K562 (cell line): ENCODE measurements at regions not wholly inside any gene's neighbourhood (a gene's known extent, or its start where the extent isn't known, plus 50 kb on each side); places are given as distances from the start of the nearest gene placed in this dataset.

ENCODE experiments used
- ATAC-seq: fragments of 200-7000 bp; cut with Tn5 transposase; 3 replicates; pipeline ENCODE4 v1.9.1; 2020; ENCODE audit warnings: moderate library complexity
- BruUV-seq: library from RNA; stranded (reverse); fragments of 400-500 nt; replicated peaks from 2 replicates; lab custom pipeline; 2021; lab: Mats Ljungman, UMichigan
- CTCF ChIA-PET: fragments of 300-600 bp; formaldehyde crosslinking; extraction: SDS; loops from one replicate; lab custom pipeline; 2021; ENCODE audit warnings: low intra/inter-chr PET ratio; lab: Yijun Ruan, JAX
- POLR2A ChIA-PET: fragments of 300-600, 350-650 bp; sonication (Branson Sonifier 250); formaldehyde crosslinking; extraction: SDS; loops from one replicate; lab custom pipeline; 2021; ENCODE audit warnings: antibody characterized with exemption, inconsistent platforms; lab: Yijun Ruan, JAX
- DNase-seq, 4 experiments: peaks; one replicate each; pipeline versions ENCODE4 v3.0.0 to v3.0.0-alpha.2; 2011 to 2018; ENCODE audit warnings: low spot score in 3 of 4, mixed read lengths in 3 of 4; ENCODE audit errors: extremely low read depth in 1 of 4
- FAIRE-seq: peaks from 2 replicates; lab custom pipeline; 2011; peaks lifted over from hg19 to GRCh38; lab: Jason Lieb, UNC
- H2AFZ ChIP-seq: 2 replicates; pipeline ENCODE4 v1.6.0; 2011; ENCODE audit warnings: low read depth, low read length, control low read depth, inconsistent platforms
- H3K27ac ChIP-seq: fragments of 200-600 bp; 3 replicates; pipeline ENCODE4 v1.8.0; 2011; ENCODE audit warnings: low read depth, mild to moderate bottlenecking, control low read depth, inconsistent platforms, low read length, moderate library complexity, mixed read lengths; ENCODE audit errors: extremely low read depth
- H3K27me3 ChIP-seq, 2 experiments: fragments of 300-600 bp in 1 of 2; 2 replicates in 1 of 2; 3 replicates in 1 of 2; pipeline versions ENCODE4 v1.6.0 to v1.8.0; 2011; ENCODE audit warnings: inconsistent platforms in 2 of 2, low read length in 2 of 2, mild to moderate bottlenecking in 1 of 2, mixed read lengths in 1 of 2, moderate library complexity in 1 of 2; ENCODE audit not compliant: control insufficient read depth in 2 of 2, insufficient read depth in 2 of 2
- H3K36me3 ChIP-seq: fragments of 300-600 bp; 3 replicates; pipeline ENCODE4 v1.8.0; 2011; ENCODE audit warnings: mild to moderate bottlenecking, low read length, inconsistent platforms; ENCODE audit not compliant: control insufficient read depth, insufficient read depth
- H3K4me1 ChIP-seq, 2 experiments: fragments of 200-600 bp in 1 of 2; replicated peaks in 1 of 2; 2 replicates in 1 of 2; 3 replicates in 1 of 2; pipeline versions ENCODE4 v1.5.1 to v1.8.0; 2011; ENCODE audit warnings: inconsistent platforms in 2 of 2, low read length in 2 of 2, mild to moderate bottlenecking in 1 of 2, mixed read lengths in 1 of 2, moderate library complexity in 1 of 2; ENCODE audit not compliant: control insufficient read depth in 2 of 2, insufficient read depth in 2 of 2
- H3K4me2 ChIP-seq: 2 replicates; pipeline ENCODE4 v1.6.1; 2011; ENCODE audit warnings: low read length, control low read depth, inconsistent platforms, mixed read lengths; ENCODE audit not compliant: insufficient read depth
- H3K4me3 ChIP-seq: fragments of 200-600 bp; sonication (generic), shearing (Covaris generic); 2 replicates; pipeline ENCODE4 v1.5.1; 2016; ENCODE audit warnings: control low read depth, inconsistent platforms
- H3K79me2 ChIP-seq: fragments of 200-600 bp; 3 replicates; pipeline ENCODE4 v1.8.0; 2011; ENCODE audit warnings: low read length, inconsistent platforms; ENCODE audit not compliant: control insufficient read depth, insufficient read depth
- H3K9ac ChIP-seq, 2 experiments: 2 replicates each; pipeline versions ENCODE4 v1.6.0 to v1.6.1; 2011; ENCODE audit warnings: low read depth in 2 of 2, low read length in 2 of 2, control low read depth in 1 of 2, inconsistent platforms in 1 of 2, mild to moderate bottlenecking in 1 of 2, mixed read lengths in 1 of 2; ENCODE audit not compliant: insufficient read depth in 1 of 2
- H3K9me1 ChIP-seq: one replicate; pipeline ENCODE4 v1.6.0; 2011; ENCODE audit warnings: inconsistent platforms, mild to moderate bottlenecking, low read length, moderate library complexity; ENCODE audit not compliant: control insufficient read depth, insufficient read depth
- H3K9me3 ChIP-seq: replicated peaks from 2 replicates; pipeline ENCODE4 v1.5.1; 2011; ENCODE audit warnings: low read depth, low read length, inconsistent platforms; ENCODE audit not compliant: control insufficient read depth, insufficient read depth
- H4K20me1 ChIP-seq: replicated peaks from 2 replicates; pipeline ENCODE4 v1.6.1; 2011; ENCODE audit warnings: low read length, inconsistent platforms, mixed read lengths; ENCODE audit not compliant: control insufficient read depth, insufficient read depth
- CAMTA2 ChIP-seq: fragments of 250-450 bp; sonication (Bioruptor Pico); conservative IDR thresholded peaks from 2 replicates; pipeline ENCODE4 v1.5.1; 2022
- MCM5 ChIP-seq: fragments of 450-650 bp; IDR thresholded peaks from 2 replicates; pipeline ENCODE4 v1.6.1; 2016; ENCODE audit warnings: low read depth
- NR2C1 ChIP-seq, 2 experiments: fragments of 450-650 bp; IDR thresholded peaks; 2 replicates each; pipeline ENCODE4 v1.6.1; 2017; ENCODE audit warnings: mild to moderate bottlenecking in 2 of 2, antibody characterized with exemption in 1 of 2, inconsistent platforms in 1 of 2, missing compliant biosample characterization in 1 of 2, missing genetic modification characterization in 1 of 2
- SNIP1 ChIP-seq: fragments of 450-650 bp; IDR thresholded peaks from 2 replicates; pipeline ENCODE4 v1.7.1; 2017; ENCODE audit warnings: low read depth, mild to moderate bottlenecking
- TCF3 ChIP-seq: sonication (generic); formaldehyde crosslinking; IDR thresholded peaks from 2 replicates; pipeline ENCODE4 v1.4.0; 2020; ENCODE audit warnings: mild to moderate bottlenecking, missing genetic modification reagents
- ZNF174 ChIP-seq: fragments of 250-450 bp; sonication (Bioruptor Pico); IDR thresholded peaks from 2 replicates; pipeline ENCODE4 v1.4.0; 2020; ENCODE audit warnings: mild to moderate bottlenecking
- WGBS: fragments of 100-300 bp; shearing (Covaris generic); methylation state at CpG from one replicate; pipeline ENCODE4 v1.1.6; 2016; ENCODE audit warnings: low coverage, mixed read lengths; ENCODE audit not compliant: insufficient coverage; ENCODE audit errors: missing lambda C conversion rate; 5-methylcytosine and 5-hydroxymethylcytosine counted together
- in situ Hi-C: fragments of 300-500 bp; cut with MboI; formaldehyde crosslinking; loops from 4 replicates; pipeline ENCODE4 v1.15.0; 2018; ENCODE audit warnings: inconsistent platforms, mixed read lengths
- intact Hi-C: fragments of 100-400 bp; cut with micrococcal nuclease; formaldehyde crosslinking; loops from 2 replicates; pipeline ENCODE4 v1.14.2; 2022
- TF ChIP-seq, protein P1 (sequence below): sonication (generic); formaldehyde crosslinking; IDR thresholded peaks from 2 replicates; pipeline ENCODE4 v1.8.1; 2023; ENCODE audit warnings: missing genetic modification reagents, mild to moderate bottlenecking, borderline replicate concordance
- TF ChIP-seq, protein P2 (sequence below): fragments of 250-450 bp; sonication (Bioruptor Pico); IDR thresholded peaks from 2 replicates; pipeline ENCODE4 v1.8.0; 2021; ENCODE audit warnings: moderate library complexity, mild to moderate bottlenecking, inconsistent platforms

DNA sequence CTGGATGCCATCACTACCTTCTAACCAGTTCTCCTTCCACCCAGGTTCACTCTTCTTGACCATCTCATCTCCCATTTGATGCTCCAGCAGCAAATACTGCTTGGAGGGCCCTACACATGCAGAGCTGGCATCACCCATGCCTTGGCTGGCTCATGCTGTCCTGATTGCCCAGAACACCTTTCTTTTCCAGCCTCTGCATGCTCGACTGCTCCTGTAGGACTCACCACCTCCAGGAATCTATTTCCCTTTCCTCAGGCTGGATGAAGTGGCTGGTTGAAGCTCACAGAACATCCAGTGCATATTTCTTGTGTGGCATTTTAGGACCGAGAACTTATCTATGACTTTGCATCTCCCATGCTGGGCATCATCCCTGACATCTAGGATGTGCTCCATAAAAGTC lies 148.3 kb downstream of the CPEB2 start:
- Histone ChIP-seq H3K9me3 (no peaks in the 10 kb centered on the region), H3K4me1 (peaks cover 23 to 50% of the 10 kb centered on the region in 2 experiments), H3K36me3 (no peaks in the 10 kb centered on the region), H3K27me3 (no peaks in the 10 kb centered on the region), H3K9ac (no peak overlapping the region; a peak in 1 of 4 replicates), H3K9me1 (no peaks in the 10 kb centered on the region), H4K20me1 (no peaks in the 10 kb centered on the region), H3K27ac (peak overlapping the region; percentile 71; the same call in 1 of the 3 replicates), H3K79me2 (no peaks in the 10 kb centered on the region), H3K4me3 (no peak overlapping the region), H3K4me2 (no peak overlapping the region), H2AFZ (peak overlapping the region; percentile 90; the same call in 1 of the 2 replicates)
- DNase-seq (no peak), ATAC-seq (no peak), FAIRE-seq (no peak)
- in situ Hi-C loops (no loop called here), intact Hi-C loops (no loop called here)
- ChIA-PET POLR2A (no interaction called here), CTCF (no interaction called here)
- TF ChIP-seq TCF3 (no peak), ZNF174 (CRISPR knock-in tag) (no peak), SNIP1 (no peak), CAMTA2 (no peak), MCM5 (no peak), NR2C1 (IDR thresholded peaks at IDR 0.05) (no peak), NR2C1 (tag; IDR thresholded peaks at IDR 0.05) (no peak)
- TF ChIP-seq, protein P1, sequence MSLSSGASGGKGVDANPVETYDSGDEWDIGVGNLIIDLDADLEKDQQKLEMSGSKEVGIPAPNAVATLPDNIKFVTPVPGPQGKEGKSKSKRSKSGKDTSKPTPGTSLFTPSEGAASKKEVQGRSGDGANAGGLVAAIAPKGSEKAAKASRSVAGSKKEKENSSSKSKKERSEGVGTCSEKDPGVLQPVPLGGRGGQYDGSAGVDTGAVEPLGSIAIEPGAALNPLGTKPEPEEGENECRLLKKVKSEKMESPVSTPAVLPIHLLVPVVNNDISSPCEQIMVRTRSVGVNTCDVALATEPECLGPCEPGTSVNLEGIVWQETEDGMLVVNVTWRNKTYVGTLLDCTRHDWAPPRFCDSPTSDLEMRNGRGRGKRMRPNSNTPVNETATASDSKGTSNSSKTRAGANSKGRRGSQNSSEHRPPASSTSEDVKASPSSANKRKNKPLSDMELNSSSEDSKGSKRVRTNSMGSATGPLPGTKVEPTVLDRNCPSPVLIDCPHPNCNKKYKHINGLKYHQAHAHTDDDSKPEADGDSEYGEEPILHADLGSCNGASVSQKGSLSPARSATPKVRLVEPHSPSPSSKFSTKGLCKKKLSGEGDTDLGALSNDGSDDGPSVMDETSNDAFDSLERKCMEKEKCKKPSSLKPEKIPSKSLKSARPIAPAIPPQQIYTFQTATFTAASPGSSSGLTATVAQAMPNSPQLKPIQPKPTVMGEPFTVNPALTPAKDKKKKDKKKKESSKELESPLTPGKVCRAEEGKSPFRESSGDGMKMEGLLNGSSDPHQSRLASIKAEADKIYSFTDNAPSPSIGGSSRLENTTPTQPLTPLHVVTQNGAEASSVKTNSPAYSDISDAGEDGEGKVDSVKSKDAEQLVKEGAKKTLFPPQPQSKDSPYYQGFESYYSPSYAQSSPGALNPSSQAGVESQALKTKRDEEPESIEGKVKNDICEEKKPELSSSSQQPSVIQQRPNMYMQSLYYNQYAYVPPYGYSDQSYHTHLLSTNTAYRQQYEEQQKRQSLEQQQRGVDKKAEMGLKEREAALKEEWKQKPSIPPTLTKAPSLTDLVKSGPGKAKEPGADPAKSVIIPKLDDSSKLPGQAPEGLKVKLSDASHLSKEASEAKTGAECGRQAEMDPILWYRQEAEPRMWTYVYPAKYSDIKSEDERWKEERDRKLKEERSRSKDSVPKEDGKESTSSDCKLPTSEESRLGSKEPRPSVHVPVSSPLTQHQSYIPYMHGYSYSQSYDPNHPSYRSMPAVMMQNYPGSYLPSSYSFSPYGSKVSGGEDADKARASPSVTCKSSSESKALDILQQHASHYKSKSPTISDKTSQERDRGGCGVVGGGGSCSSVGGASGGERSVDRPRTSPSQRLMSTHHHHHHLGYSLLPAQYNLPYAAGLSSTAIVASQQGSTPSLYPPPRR (CRISPR knock-in tag): no peak
- TF ChIP-seq, protein P2, sequence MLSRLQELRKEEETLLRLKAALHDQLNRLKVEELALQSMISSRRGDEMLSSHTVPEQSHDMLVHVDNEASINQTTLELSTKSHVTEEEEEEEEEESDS (CRISPR knock-in tag): no peak
- no TSS peak for BruUV-seq
- WGBS: 74% methylated on average over 2 of the region's 2 CpGs
